ENCODE measurements at regions not wholly inside any gene's neighbourhood (a gene's known extent, or its start where the extent isn't known, plus 50 kb on each side); places are given as distances from the start of the nearest gene placed in this dataset.

DNA sequence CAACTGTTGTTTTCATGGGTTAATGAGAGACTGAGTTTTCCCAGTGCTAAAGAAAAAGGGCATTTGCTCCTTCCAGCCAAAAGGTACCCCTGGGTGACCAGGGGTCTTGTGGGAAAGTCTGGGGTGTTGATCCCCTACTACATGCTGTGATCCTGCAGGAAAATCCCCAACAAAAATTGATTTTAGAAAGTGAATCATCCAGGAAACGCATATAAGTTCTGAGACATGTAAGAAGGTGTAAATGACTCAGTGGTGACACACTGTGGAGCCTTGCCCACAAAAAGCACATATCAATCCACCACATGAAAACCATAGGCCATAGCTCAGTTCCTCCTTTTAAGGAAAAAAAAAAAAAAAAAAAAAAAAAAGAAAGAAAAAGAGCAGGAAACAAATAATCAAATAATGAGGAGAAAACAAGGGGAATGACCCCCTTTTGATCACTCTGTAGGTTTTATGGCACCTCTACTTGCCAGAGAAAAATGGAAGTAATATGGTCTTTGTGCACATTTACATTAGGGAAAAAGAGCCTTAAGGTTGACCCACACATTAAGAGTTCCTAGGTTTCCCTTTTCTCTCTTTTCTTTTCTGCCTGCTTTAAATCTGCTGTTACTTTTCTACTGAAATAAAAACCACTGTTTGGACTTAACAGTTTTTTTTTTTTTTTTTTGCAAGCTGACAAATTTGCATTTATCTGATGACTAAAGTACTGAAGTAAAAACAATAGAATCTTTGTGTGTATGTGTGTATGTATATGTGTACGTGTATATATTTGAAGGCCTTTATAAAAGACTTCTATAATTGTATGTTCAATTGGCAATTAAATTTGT, 386.0 kb downstream of the KIF20B start:
- CTCF ChIA-PET, result interaction anchor here (0.6 to 0.7 kb wide), 3 partner anchors 61 to 147 kb away, joined by 3 to 7 read pairs (median 5); no protein-coding TSS in a partner anchor
- no TSS peak for BruUV-seq (replicated peaks)
- intact Hi-C loops (cut with micrococcal nuclease; ENCODE audit: unreplicated experiment), result no loop called here
- no peaks in the 10 kb centered on the region for H3K36me3 ChIP-seq (ENCODE audit: control insufficient read depth, insufficient read depth, low read length)
- peak; percentile 72; the same call in 1 of the 2 replicates for ATAC-seq
- TF ChIP-seq POLR2AphosphoS5 (IDR thresholded peaks at IDR 0.05; ENCODE audit: low read depth, low read length), result no peak
- TF ChIP-seq TCF7L2 (IDR thresholded peaks at IDR 0.05; ENCODE audit: low read depth, low read length), result no peak
- TF ChIP-seq, protein P1, sequence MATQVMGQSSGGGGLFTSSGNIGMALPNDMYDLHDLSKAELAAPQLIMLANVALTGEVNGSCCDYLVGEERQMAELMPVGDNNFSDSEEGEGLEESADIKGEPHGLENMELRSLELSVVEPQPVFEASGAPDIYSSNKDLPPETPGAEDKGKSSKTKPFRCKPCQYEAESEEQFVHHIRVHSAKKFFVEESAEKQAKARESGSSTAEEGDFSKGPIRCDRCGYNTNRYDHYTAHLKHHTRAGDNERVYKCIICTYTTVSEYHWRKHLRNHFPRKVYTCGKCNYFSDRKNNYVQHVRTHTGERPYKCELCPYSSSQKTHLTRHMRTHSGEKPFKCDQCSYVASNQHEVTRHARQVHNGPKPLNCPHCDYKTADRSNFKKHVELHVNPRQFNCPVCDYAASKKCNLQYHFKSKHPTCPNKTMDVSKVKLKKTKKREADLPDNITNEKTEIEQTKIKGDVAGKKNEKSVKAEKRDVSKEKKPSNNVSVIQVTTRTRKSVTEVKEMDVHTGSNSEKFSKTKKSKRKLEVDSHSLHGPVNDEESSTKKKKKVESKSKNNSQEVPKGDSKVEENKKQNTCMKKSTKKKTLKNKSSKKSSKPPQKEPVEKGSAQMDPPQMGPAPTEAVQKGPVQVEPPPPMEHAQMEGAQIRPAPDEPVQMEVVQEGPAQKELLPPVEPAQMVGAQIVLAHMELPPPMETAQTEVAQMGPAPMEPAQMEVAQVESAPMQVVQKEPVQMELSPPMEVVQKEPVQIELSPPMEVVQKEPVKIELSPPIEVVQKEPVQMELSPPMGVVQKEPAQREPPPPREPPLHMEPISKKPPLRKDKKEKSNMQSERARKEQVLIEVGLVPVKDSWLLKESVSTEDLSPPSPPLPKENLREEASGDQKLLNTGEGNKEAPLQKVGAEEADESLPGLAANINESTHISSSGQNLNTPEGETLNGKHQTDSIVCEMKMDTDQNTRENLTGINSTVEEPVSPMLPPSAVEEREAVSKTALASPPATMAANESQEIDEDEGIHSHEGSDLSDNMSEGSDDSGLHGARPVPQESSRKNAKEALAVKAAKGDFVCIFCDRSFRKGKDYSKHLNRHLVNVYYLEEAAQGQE (IDR thresholded peaks at IDR 0.05; ENCODE audit: insufficient read depth in 1 of 2, low read depth in 2 of 2, low read length in 1 of 2), result no peak
- TF ChIP-seq, protein P2, sequence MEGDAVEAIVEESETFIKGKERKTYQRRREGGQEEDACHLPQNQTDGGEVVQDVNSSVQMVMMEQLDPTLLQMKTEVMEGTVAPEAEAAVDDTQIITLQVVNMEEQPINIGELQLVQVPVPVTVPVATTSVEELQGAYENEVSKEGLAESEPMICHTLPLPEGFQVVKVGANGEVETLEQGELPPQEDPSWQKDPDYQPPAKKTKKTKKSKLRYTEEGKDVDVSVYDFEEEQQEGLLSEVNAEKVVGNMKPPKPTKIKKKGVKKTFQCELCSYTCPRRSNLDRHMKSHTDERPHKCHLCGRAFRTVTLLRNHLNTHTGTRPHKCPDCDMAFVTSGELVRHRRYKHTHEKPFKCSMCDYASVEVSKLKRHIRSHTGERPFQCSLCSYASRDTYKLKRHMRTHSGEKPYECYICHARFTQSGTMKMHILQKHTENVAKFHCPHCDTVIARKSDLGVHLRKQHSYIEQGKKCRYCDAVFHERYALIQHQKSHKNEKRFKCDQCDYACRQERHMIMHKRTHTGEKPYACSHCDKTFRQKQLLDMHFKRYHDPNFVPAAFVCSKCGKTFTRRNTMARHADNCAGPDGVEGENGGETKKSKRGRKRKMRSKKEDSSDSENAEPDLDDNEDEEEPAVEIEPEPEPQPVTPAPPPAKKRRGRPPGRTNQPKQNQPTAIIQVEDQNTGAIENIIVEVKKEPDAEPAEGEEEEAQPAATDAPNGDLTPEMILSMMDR (IDR thresholded peaks at IDR 0.05), result peak; percentile 15
- no peak for TF ChIP-seq SIN3A (IDR thresholded peaks at IDR 0.05; ENCODE audit: borderline replicate concordance, insufficient read depth, low read depth, low read length)
- no peak overlapping the region for H3K4me3 ChIP-seq (ENCODE audit: low read depth in 2 of 2, low read length in 2 of 2)
- DNase-seq (ENCODE audit: low read depth, low spot score), result peak; percentile 27
- no peaks in the 10 kb centered on the region for H3K9me3 ChIP-seq (ENCODE audit: control insufficient read depth, insufficient read depth, low read depth, low read length)
- H3K27ac ChIP-seq (ENCODE audit: low read length), result no peak overlapping the region
- in situ Hi-C loops (cut with HindIII; ENCODE audit: low pct_unique_long_range_greater_than_20kb, low sequenced_read_pairs), result no loop called here
- H3K4me1 ChIP-seq (ENCODE audit: control insufficient read depth, insufficient read depth, low read length), result no peaks in the 10 kb centered on the region; the same call in 1 of the 2 replicates
- POLR2A ChIA-PET, result no interaction called here
- no peaks in the 10 kb centered on the region for H3K27me3 ChIP-seq (ENCODE audit: control insufficient read depth, insufficient read depth, low read length)

DNA sequence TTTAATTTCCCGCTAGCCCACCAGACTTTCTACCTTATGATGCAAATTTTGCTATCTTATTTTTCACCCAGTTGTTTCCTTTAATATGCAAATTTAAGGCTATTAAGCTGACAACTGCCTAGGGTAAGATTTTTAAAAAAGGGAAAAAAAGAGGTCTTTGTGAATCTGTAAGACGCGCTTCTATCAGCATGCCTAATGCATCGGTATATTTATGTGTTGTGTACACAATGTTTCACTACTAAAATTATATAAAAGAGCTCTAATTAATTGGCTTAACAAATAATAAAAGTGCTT, 386.6 kb downstream of the KIF20B start:
- DNase-seq (ENCODE audit: low read depth, low spot score), result no peak
- Histone ChIP-seq H3K27me3 (ENCODE audit: control insufficient read depth, insufficient read depth, low read length) (no peaks in the 10 kb centered on the region), H3K9me3 (ENCODE audit: control insufficient read depth, insufficient read depth, low read depth, low read length) (no peaks in the 10 kb centered on the region), H3K4me3 (ENCODE audit: low read depth in 2 of 2, low read length in 2 of 2) (no peak overlapping the region), H3K27ac (ENCODE audit: low read length) (no peak overlapping the region), H3K4me1 (ENCODE audit: control insufficient read depth, insufficient read depth, low read length) (no peaks in the 10 kb centered on the region; the same call in 1 of the 2 replicates), H3K36me3 (ENCODE audit: control insufficient read depth, insufficient read depth, low read length) (no peaks in the 10 kb centered on the region)
- in situ Hi-C loops (cut with HindIII; ENCODE audit: low pct_unique_long_range_greater_than_20kb, low sequenced_read_pairs), result no loop called here
- TF ChIP-seq SIN3A (IDR thresholded peaks at IDR 0.05; ENCODE audit: borderline replicate concordance, insufficient read depth, low read depth, low read length) (no peak), TCF7L2 (IDR thresholded peaks at IDR 0.05; ENCODE audit: low read depth, low read length) (no peak), POLR2AphosphoS5 (IDR thresholded peaks at IDR 0.05; ENCODE audit: low read depth, low read length) (no peak)
- TF ChIP-seq, protein P2 (IDR thresholded peaks at IDR 0.05), result no peak
- TF ChIP-seq, protein P1 (IDR thresholded peaks at IDR 0.05; ENCODE audit: insufficient read depth in 1 of 2, low read depth in 2 of 2, low read length in 1 of 2), result no peak
- CTCF ChIA-PET, result interaction anchor here (0.7 kb wide), 1 partner anchor 60 kb away, joined by 3 read pairs; no protein-coding TSS in a partner anchor
- POLR2A ChIA-PET, result no interaction called here
- intact Hi-C loops (cut with micrococcal nuclease; ENCODE audit: unreplicated experiment), result no loop called here
- ATAC-seq, result no peak
- no TSS peak for BruUV-seq (replicated peaks)

All from Panc1 (cell line).